ENCODE measurements at regions not wholly inside any gene's neighbourhood (a gene's known extent, or its start where the extent isn't known, plus 50 kb on each side); places are given as distances from the start of the nearest gene placed in this dataset.

DNA sequence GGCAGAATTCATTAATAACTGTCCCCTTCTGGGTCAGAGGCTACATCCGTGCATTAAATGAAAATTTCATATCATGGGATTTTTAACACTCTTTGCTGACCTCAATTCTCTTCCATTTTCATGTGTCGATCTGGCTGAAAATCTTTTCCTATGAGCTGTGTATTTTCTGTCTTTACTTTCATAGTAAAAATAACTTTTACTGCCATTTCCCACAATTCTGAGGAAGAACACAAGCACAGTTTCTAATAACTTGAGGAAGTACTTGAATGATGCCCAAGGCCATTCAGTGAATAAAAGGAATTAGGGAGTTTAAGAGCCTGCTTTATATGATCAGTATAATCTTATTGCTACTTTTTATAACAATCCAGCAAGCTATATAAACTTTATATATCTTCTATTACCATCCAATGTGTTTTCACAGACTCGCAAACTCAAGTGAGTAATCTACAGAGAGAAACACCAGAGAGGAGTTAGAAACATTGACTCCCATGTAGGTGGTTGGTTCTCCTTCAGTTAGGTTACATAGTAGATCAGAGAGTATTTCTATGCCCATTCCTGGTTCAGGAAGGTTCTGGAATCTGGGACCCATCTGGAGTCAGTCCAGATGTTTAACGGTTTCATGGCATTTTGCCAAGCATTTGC is 340.0 kb downstream of the FBXO15 start:
- H3K4me3 ChIP-seq, result no peak overlapping the region
- no peaks in the 10 kb centered on the region for H3K9me3 ChIP-seq
- TF ChIP-seq POLR2A (IDR thresholded peaks at IDR 0.05), result no peak
- no peak for TF ChIP-seq EP300 (IDR thresholded peaks at IDR 0.05; ENCODE audit: low read depth)
- TF ChIP-seq, protein P1, sequence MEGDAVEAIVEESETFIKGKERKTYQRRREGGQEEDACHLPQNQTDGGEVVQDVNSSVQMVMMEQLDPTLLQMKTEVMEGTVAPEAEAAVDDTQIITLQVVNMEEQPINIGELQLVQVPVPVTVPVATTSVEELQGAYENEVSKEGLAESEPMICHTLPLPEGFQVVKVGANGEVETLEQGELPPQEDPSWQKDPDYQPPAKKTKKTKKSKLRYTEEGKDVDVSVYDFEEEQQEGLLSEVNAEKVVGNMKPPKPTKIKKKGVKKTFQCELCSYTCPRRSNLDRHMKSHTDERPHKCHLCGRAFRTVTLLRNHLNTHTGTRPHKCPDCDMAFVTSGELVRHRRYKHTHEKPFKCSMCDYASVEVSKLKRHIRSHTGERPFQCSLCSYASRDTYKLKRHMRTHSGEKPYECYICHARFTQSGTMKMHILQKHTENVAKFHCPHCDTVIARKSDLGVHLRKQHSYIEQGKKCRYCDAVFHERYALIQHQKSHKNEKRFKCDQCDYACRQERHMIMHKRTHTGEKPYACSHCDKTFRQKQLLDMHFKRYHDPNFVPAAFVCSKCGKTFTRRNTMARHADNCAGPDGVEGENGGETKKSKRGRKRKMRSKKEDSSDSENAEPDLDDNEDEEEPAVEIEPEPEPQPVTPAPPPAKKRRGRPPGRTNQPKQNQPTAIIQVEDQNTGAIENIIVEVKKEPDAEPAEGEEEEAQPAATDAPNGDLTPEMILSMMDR (IDR thresholded peaks at IDR 0.05), result no peak
- no peak for TF ChIP-seq POLR2AphosphoS5 (IDR thresholded peaks at IDR 0.05)
- H3K36me3 ChIP-seq, result no peaks in the 10 kb centered on the region
- WGBS, 2 donors (ENCODE audit: low coverage in 1 of 2), result 51 to 63% methylated on average over 3 to 4 of the region's 4 CpGs
- in situ Hi-C loops (cut with MboI; ENCODE audit: low pct_ligation_motif_present in 1 of 4, low pct_unique_long_range_greater_than_20kb in 1 of 4, low sequenced_read_pairs in 3 of 4), result no loop called here
- H3K27me3 ChIP-seq, result no peaks in the 10 kb centered on the region
- H3K27ac ChIP-seq, result no peak overlapping the region
- H3K4me1 ChIP-seq, result no peaks in the 10 kb centered on the region
- DNase-seq, result no peak
- intact Hi-C loops (cut with DNase I; ENCODE audit: low total_unique reads), result no loop called here

GRCh38 chr18:73805991-73806390 is 341.6 kb downstream of the FBXO15 start:
- Histone ChIP-seq H3K4me3 (no peak overlapping the region), H3K36me3 (no peaks in the 10 kb centered on the region), H3K27ac (no peak overlapping the region), H3K9me3 (no peaks in the 10 kb centered on the region), H3K27me3 (no peaks in the 10 kb centered on the region), H3K4me1 (no peaks in the 10 kb centered on the region)
- TF ChIP-seq POLR2A (IDR thresholded peaks at IDR 0.05), result no peak
- TF ChIP-seq EP300 (IDR thresholded peaks at IDR 0.05; ENCODE audit: low read depth), result no peak
- no peak for TF ChIP-seq POLR2AphosphoS5 (IDR thresholded peaks at IDR 0.05)
- TF ChIP-seq, protein P1 (IDR thresholded peaks at IDR 0.05), result no peak
- DNase-seq, result no peak
- WGBS, 2 donors (ENCODE audit: low coverage in 1 of 2), result 71 to 87% methylated on average over 3 of the region's 3 CpGs
- in situ Hi-C loops (cut with MboI; ENCODE audit: low pct_ligation_motif_present in 1 of 4, low pct_unique_long_range_greater_than_20kb in 1 of 4, low sequenced_read_pairs in 3 of 4) (no loop called here), intact Hi-C loops (cut with DNase I; ENCODE audit: low total_unique reads) (no loop called here)

- Histone ChIP-seq H3K9me3 (no peaks in the 10 kb centered on the region), H3K27me3 (no peaks in the 10 kb centered on the region), H3K4me3 (no peak overlapping the region), H3K36me3 (no peaks in the 10 kb centered on the region), H3K4me1 (no peaks in the 10 kb centered on the region), H3K27ac (no peak overlapping the region)
- intact Hi-C loops (cut with DNase I; ENCODE audit: low total_unique reads) (no loop called here), in situ Hi-C loops (cut with MboI; ENCODE audit: low pct_ligation_motif_present in 1 of 4, low pct_unique_long_range_greater_than_20kb in 1 of 4, low sequenced_read_pairs in 3 of 4) (no loop called here)
- DNase-seq, result no peak
- TF ChIP-seq POLR2A (IDR thresholded peaks at IDR 0.05), result no peak
- 77 to 86% methylated on average over 3 of the region's 3 CpGs for WGBS, 2 donors (ENCODE audit: low coverage in 1 of 2)
These were observed 350.2 kb downstream of the FBXO15 start for GRCh38 chr18:73797419-73797818.

DNA sequence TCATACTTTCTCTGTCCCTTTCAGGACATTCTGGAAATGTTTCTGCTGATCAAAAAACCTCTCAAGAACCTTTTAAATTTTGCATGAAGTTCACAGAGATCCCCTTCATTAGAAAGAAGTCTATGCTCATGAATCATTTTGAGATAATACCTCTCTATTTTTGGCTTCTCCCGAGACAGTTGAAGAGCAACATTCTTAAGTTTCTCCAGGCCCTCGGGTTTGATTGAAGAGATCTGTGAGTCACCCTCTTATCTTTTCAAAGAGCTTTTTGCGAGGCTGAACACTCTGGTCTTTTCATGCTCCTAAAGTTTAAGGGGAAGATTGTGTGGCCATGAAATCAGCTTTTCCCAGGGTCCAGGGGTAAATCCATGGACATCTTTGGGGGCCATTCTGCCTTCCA is 354.2 kb downstream of the FBXO15 start:
- no peaks in the 10 kb centered on the region for H3K9me3 ChIP-seq
- H3K4me1 ChIP-seq, result no peaks in the 10 kb centered on the region
- no peaks in the 10 kb centered on the region for H3K36me3 ChIP-seq
- in situ Hi-C loops (cut with MboI; ENCODE audit: low pct_ligation_motif_present in 1 of 4, low pct_unique_long_range_greater_than_20kb in 1 of 4, low sequenced_read_pairs in 3 of 4) (no loop called here), intact Hi-C loops (cut with DNase I; ENCODE audit: low total_unique reads) (no loop called here)
- H3K27ac ChIP-seq, result no peak overlapping the region
- TF ChIP-seq POLR2AphosphoS5 (IDR thresholded peaks at IDR 0.05) (no peak), POLR2A (IDR thresholded peaks at IDR 0.05) (no peak), EP300 (IDR thresholded peaks at IDR 0.05; ENCODE audit: low read depth) (no peak)
- TF ChIP-seq, protein P1 (IDR thresholded peaks at IDR 0.05), result no peak
- H3K4me3 ChIP-seq, result no peak overlapping the region
- no peaks in the 10 kb centered on the region for H3K27me3 ChIP-seq
- no peak for DNase-seq
- 28 to 43% methylated on average over 2 to 3 of the region's 3 CpGs for WGBS, 2 donors (ENCODE audit: low coverage in 1 of 2)

GRCh38 chr18:73791081-73791480 is 356.6 kb downstream of the FBXO15 start:
- Histone ChIP-seq H3K9me3 (no peaks in the 10 kb centered on the region), H3K27me3 (no peaks in the 10 kb centered on the region), H3K4me1 (no peaks in the 10 kb centered on the region), H3K4me3 (no peak overlapping the region), H3K36me3 (no peaks in the 10 kb centered on the region), H3K27ac (no peak overlapping the region)
- intact Hi-C loops (cut with DNase I; ENCODE audit: low total_unique reads), result no loop called here
- no peak for TF ChIP-seq EP300 (IDR thresholded peaks at IDR 0.05; ENCODE audit: low read depth)
- TF ChIP-seq, protein P1 (IDR thresholded peaks at IDR 0.05), result no peak
- TF ChIP-seq POLR2A (IDR thresholded peaks at IDR 0.05), result no peak
- no peak for TF ChIP-seq POLR2AphosphoS5 (IDR thresholded peaks at IDR 0.05)
- 64 to 69% methylated on average over 2 to 4 of the region's 4 CpGs for WGBS, 2 donors (ENCODE audit: low coverage in 1 of 2)
- in situ Hi-C loops (cut with MboI; ENCODE audit: low pct_ligation_motif_present in 1 of 4, low pct_unique_long_range_greater_than_20kb in 1 of 4, low sequenced_read_pairs in 3 of 4), result no loop called here
- DNase-seq, result no peak

Data from transverse colon (tissue), 4 donors.